HCT116 (cell line): ENCODE measurements at regions not wholly inside any gene's neighbourhood (a gene's known extent, or its start where the extent isn't known, plus 50 kb on each side); places are given as distances from the start of the nearest gene placed in this dataset.

Experiments used
- CEBPB ChIP-seq: IDR thresholded peaks from 2 replicates; pipeline ENCODE4 v1.6.1; 2012; ENCODE audit warnings: low read depth
- ELF1 ChIP-seq: IDR thresholded peaks from 2 replicates; pipeline ENCODE4 v1.6.1; 2012; ENCODE audit warnings: low read depth, borderline replicate concordance
- EZH2 ChIP-seq: fragments of 200-600 bp; sonication (generic); IDR thresholded peaks from 2 replicates; pipeline ENCODE4 v1.6.1; 2017; ENCODE audit warnings: antibody characterized with exemption, mixed run types
- POLR2A ChIP-seq: IDR thresholded peaks from 2 replicates; pipeline ENCODE4 v1.7.0; 2011; ENCODE audit warnings: borderline replicate concordance; ENCODE audit not compliant: insufficient read depth, insufficient read length; ENCODE audit errors: extremely low read depth
- POLR2AphosphoS5 ChIP-seq: IDR thresholded peaks from 2 replicates; pipeline ENCODE4 v1.6.1; 2011; ENCODE audit warnings: mild to moderate bottlenecking, low read depth, low read length, moderate library complexity
- RAD21 ChIP-seq: IDR thresholded peaks from 2 replicates; pipeline ENCODE4 v1.6.1; 2012; ENCODE audit warnings: low read depth, mild to moderate bottlenecking
- SIN3A ChIP-seq: IDR thresholded peaks from 2 replicates; pipeline ENCODE4 v1.6.1; 2012; ENCODE audit warnings: low read depth
- TCF7L2 ChIP-seq: IDR thresholded peaks from 2 replicates; pipeline ENCODE4 v1.7.0; 2011; ENCODE audit warnings: borderline replicate concordance, inconsistent platforms; ENCODE audit not compliant: insufficient read depth, insufficient read length; ENCODE audit errors: extremely low read depth
- ZNF274 ChIP-seq: fragments of 200-500 bp; sonication (Bioruptor generic); IDR thresholded peaks from 2 replicates; pipeline ENCODE4 v1.6.1; 2014; ENCODE audit warnings: mild to moderate bottlenecking, low read depth, low read length, inconsistent platforms
- TF ChIP-seq, protein P1 (sequence below), 3 experiments: fragments of 200-600 bp in 1 of 3; sonication (generic) in 1 of 3; IDR thresholded peaks in 2 of 3; conservative IDR thresholded peaks in 1 of 3; 2 replicates each; pipeline ENCODE4 v1.5.1; 2012 to 2017; ENCODE audit warnings: low read depth in 2 of 3, low read length in 2 of 3, antibody characterized with exemption in 1 of 3, borderline replicate concordance in 1 of 3, control low read depth in 1 of 3, mild to moderate bottlenecking in 1 of 3, mixed read lengths in 1 of 3, mixed run types in 1 of 3, moderate library complexity in 1 of 3; ENCODE audit not compliant: insufficient read depth in 1 of 3
- TF ChIP-seq, protein P2 (sequence below): IDR thresholded peaks from 2 replicates; pipeline ENCODE4 v1.6.1; 2012; ENCODE audit warnings: low read depth

DNA sequence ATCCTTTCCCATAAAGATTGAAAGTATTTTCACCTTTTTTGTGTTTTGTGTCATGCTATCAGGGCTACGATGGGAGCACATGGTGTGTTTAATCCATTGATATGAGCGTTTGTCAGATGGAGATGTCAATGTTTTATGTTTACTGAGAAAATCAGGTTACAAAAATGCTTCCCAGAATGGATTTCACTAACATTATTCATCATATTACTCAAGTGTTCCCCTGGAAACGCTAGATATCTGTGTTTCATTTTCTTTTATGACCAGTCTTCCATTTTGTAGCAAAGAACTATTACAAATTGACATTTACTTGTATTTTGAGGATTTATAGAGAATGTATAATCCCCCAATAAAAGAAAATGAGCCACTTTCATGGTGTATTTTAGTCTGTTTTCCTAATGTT, 293.5 kb upstream of the AKR1E2 start:
- TF ChIP-seq, protein P1, sequence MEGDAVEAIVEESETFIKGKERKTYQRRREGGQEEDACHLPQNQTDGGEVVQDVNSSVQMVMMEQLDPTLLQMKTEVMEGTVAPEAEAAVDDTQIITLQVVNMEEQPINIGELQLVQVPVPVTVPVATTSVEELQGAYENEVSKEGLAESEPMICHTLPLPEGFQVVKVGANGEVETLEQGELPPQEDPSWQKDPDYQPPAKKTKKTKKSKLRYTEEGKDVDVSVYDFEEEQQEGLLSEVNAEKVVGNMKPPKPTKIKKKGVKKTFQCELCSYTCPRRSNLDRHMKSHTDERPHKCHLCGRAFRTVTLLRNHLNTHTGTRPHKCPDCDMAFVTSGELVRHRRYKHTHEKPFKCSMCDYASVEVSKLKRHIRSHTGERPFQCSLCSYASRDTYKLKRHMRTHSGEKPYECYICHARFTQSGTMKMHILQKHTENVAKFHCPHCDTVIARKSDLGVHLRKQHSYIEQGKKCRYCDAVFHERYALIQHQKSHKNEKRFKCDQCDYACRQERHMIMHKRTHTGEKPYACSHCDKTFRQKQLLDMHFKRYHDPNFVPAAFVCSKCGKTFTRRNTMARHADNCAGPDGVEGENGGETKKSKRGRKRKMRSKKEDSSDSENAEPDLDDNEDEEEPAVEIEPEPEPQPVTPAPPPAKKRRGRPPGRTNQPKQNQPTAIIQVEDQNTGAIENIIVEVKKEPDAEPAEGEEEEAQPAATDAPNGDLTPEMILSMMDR (IDR thresholded peaks at IDR 0.05 in 2 of 3, conservative IDR thresholded peaks at IDR 0.05 in 1 of 3; ENCODE audit: borderline replicate concordance in 1 of 3, insufficient read depth in 1 of 3, low read depth in 2 of 3, low read length in 2 of 3): no peak
- TF ChIP-seq RAD21 (no peak), POLR2AphosphoS5 (no peak), POLR2A (no peak), ZNF274 (no peak), EZH2 (no peak), TCF7L2 (no peak), CEBPB (no peak), SIN3A (no peak), ELF1 (no peak)
- TF ChIP-seq, protein P2, sequence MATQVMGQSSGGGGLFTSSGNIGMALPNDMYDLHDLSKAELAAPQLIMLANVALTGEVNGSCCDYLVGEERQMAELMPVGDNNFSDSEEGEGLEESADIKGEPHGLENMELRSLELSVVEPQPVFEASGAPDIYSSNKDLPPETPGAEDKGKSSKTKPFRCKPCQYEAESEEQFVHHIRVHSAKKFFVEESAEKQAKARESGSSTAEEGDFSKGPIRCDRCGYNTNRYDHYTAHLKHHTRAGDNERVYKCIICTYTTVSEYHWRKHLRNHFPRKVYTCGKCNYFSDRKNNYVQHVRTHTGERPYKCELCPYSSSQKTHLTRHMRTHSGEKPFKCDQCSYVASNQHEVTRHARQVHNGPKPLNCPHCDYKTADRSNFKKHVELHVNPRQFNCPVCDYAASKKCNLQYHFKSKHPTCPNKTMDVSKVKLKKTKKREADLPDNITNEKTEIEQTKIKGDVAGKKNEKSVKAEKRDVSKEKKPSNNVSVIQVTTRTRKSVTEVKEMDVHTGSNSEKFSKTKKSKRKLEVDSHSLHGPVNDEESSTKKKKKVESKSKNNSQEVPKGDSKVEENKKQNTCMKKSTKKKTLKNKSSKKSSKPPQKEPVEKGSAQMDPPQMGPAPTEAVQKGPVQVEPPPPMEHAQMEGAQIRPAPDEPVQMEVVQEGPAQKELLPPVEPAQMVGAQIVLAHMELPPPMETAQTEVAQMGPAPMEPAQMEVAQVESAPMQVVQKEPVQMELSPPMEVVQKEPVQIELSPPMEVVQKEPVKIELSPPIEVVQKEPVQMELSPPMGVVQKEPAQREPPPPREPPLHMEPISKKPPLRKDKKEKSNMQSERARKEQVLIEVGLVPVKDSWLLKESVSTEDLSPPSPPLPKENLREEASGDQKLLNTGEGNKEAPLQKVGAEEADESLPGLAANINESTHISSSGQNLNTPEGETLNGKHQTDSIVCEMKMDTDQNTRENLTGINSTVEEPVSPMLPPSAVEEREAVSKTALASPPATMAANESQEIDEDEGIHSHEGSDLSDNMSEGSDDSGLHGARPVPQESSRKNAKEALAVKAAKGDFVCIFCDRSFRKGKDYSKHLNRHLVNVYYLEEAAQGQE: no peak
